Neural cell (in vitro differentiated cells): ENCODE measurements at regions not wholly inside any gene's neighbourhood (a gene's known extent, or its start where the extent isn't known, plus 50 kb on each side); places are given as distances from the start of the nearest gene placed in this dataset.

Experiments
- H2AFZ ChIP-seq: fragments of 200-600, 300-800 bp; sonication (generic), shearing (Covaris generic); 2 replicates; pipeline ENCODE4 v1.6.0; 2014; ENCODE audit warnings: low read depth, mild to moderate bottlenecking, antibody characterized with exemption, low read length, moderate library complexity
- H3F3A ChIP-seq: fragments of 200-600 bp; shearing (Covaris generic); 2 replicates; pipeline ENCODE4 v1.6.1; 2016; ENCODE audit warnings: mild to moderate bottlenecking, moderate library complexity, mixed read lengths, antibody characterized with exemption, low read length; ENCODE audit not compliant: insufficient read depth, poor library complexity, severe bottlenecking
- H3K27ac ChIP-seq: fragments of 200-600, 300-800 bp; sonication (generic), shearing (Covaris generic); 2 replicates; pipeline ENCODE4 v1.5.1; 2014; ENCODE audit warnings: mild to moderate bottlenecking, low read length, moderate library complexity
- H3K27me3 ChIP-seq: fragments of 300-800, 200-600 bp; sonication (generic), shearing (Covaris generic); 2 replicates; pipeline ENCODE4 v1.6.0; 2014; ENCODE audit warnings: mild to moderate bottlenecking, low read depth, low read length, moderate library complexity; ENCODE audit not compliant: insufficient read depth
- H3K36me3 ChIP-seq: fragments of 300-800, 200-600 bp; sonication (generic), shearing (Covaris generic); 2 replicates; pipeline ENCODE4 v1.5.1; 2014; ENCODE audit warnings: mild to moderate bottlenecking, antibody characterized with exemption, low read length, moderate library complexity; ENCODE audit not compliant: insufficient read depth
- H3K4me2 ChIP-seq: fragments of 300-800, 200-600 bp; sonication (generic), shearing (Covaris generic); 2 replicates; pipeline ENCODE4 v1.6.0; 2014; ENCODE audit warnings: mild to moderate bottlenecking, low read length
- H3K4me3 ChIP-seq: fragments of 300-800, 200-600 bp; sonication (generic), shearing (Covaris generic); 2 replicates; pipeline ENCODE4 v1.5.1; 2014; ENCODE audit warnings: mild to moderate bottlenecking, low read length, moderate library complexity
- H3K79me2 ChIP-seq: fragments of 200-600 bp; shearing (Covaris generic); replicated peaks from 2 replicates; pipeline ENCODE4 v1.6.0; 2014; ENCODE audit warnings: mild to moderate bottlenecking, low read length, moderate library complexity; ENCODE audit not compliant: insufficient read depth
- H3K9ac ChIP-seq: fragments of 300-800, 200-600 bp; sonication (generic), shearing (Covaris generic); 2 replicates; pipeline ENCODE4 v1.6.1; 2016; ENCODE audit warnings: mild to moderate bottlenecking, low read length, mixed read lengths
- H3K9me2 ChIP-seq: fragments of 200-600 bp; shearing (Covaris generic); 2 replicates; pipeline ENCODE4 v1.6.1; 2016; ENCODE audit warnings: mild to moderate bottlenecking, low read length, mixed read lengths; ENCODE audit not compliant: insufficient read depth
- H3K9me3 ChIP-seq: fragments of 200-600, 300-800 bp; sonication (generic), shearing (Covaris generic); 2 replicates; pipeline ENCODE4 v1.6.1; 2016; ENCODE audit warnings: mild to moderate bottlenecking, mixed run types, low read length, moderate library complexity, mixed read lengths
- H4K20me1 ChIP-seq: fragments of 200-600 bp; shearing (Covaris generic); 2 replicates; pipeline ENCODE4 v1.6.1; 2016; ENCODE audit warnings: mild to moderate bottlenecking, mixed run types; ENCODE audit not compliant: insufficient read depth
- EP300 ChIP-seq: fragments of 450-650 bp; conservative IDR thresholded peaks from 2 replicates; pipeline ENCODE4 v1.6.1; 2014; ENCODE audit warnings: antibody characterized with exemption, mild to moderate bottlenecking, moderate library complexity; ENCODE audit not compliant: poor library complexity, severe bottlenecking
- EZH2 ChIP-seq: fragments of 200-600, 300-800 bp; shearing (Covaris generic), sonication (generic); IDR thresholded peaks from 2 replicates; pipeline ENCODE4 v1.6.1; 2014; ENCODE audit warnings: antibody characterized with exemption, low read length, borderline replicate concordance, mild to moderate bottlenecking; ENCODE audit not compliant: insufficient read depth, poor library complexity, severe bottlenecking
- MXI1 ChIP-seq: fragments of 450-650 bp; conservative IDR thresholded peaks from 2 replicates; pipeline ENCODE4 v1.6.1; 2014; ENCODE audit warnings: antibody characterized with exemption, mild to moderate bottlenecking; ENCODE audit not compliant: poor library complexity, severe bottlenecking
- POLR2AphosphoS5 ChIP-seq: IDR thresholded peaks from 2 replicates; pipeline ENCODE4 v1.6.1; 2012
- RAD21 ChIP-seq: fragments of 450-650 bp; conservative IDR thresholded peaks from 2 replicates; pipeline ENCODE4 v1.6.1; 2014; ENCODE audit warnings: antibody characterized with exemption, mild to moderate bottlenecking, moderate library complexity
- SMC3 ChIP-seq: fragments of 450-650 bp; conservative IDR thresholded peaks from 2 replicates; pipeline ENCODE4 v1.6.1; 2014; ENCODE audit warnings: antibody characterized with exemption, mild to moderate bottlenecking, moderate library complexity; ENCODE audit not compliant: poor library complexity
- TAF1 ChIP-seq: IDR thresholded peaks from 2 replicates; pipeline ENCODE4 v1.6.1; 2012; ENCODE audit warnings: low read depth
- TF ChIP-seq, protein P1 (sequence below): fragments of 450-650 bp; IDR thresholded peaks from 2 replicates; pipeline ENCODE4 v1.5.1; 2014; ENCODE audit warnings: antibody characterized with exemption, mild to moderate bottlenecking, moderate library complexity; ENCODE audit not compliant: poor library complexity, severe bottlenecking
- TF ChIP-seq, protein P2 (sequence below): IDR thresholded peaks from 2 replicates; pipeline ENCODE4 v1.6.1; 2012; ENCODE audit warnings: borderline replicate concordance

DNA sequence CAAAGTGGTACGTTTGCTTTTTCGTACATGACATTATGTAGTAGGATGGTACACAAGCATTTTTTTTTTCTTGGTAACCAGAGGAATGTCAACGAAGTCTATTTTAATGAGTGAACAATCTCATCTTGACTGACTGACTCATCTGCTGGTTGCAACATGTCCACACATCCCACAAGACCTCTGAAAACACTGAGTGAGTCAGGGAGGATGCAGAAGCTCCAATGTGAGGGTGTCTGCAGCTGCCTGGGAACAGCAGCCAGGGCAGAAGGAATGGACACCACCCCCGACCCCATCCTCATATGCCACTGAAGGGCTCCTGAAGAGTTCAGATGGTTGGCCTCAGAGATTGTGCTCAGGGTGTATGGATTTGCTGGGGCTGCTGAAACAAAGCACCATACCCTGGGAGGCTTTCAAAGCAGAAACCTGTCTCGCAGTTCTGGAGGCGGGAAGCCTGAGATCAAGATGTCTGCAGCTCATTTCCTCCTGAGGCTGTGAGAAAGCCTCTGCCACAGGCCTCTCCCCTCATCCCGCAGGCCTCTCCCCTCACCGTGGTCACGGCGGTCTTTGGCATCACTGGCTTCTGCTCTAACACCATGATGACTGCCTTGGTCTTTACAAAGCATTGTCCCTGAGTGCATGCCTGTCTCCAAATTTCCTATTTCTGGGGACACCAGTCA, 124.6 kb downstream of the LRATD1 start:
- Histone ChIP-seq H3K4me2 (no peak overlapping the region), H3K27me3 (no peaks in the 10 kb centered on the region), H3K4me3 (no peak overlapping the region), H3K79me2 (no peaks in the 10 kb centered on the region), H3K9me2 (no peaks in the 10 kb centered on the region), H3F3A (no peaks in the 10 kb centered on the region), H2AFZ (no peak overlapping the region), H3K9ac (no peak overlapping the region), H3K36me3 (no peaks in the 10 kb centered on the region), H3K9me3 (no peaks in the 10 kb centered on the region), H4K20me1 (no peaks in the 10 kb centered on the region), H3K27ac (no peak overlapping the region)
- no peak for TF ChIP-seq MXI1
- no peak for TF ChIP-seq SMC3
- TF ChIP-seq, protein P1, sequence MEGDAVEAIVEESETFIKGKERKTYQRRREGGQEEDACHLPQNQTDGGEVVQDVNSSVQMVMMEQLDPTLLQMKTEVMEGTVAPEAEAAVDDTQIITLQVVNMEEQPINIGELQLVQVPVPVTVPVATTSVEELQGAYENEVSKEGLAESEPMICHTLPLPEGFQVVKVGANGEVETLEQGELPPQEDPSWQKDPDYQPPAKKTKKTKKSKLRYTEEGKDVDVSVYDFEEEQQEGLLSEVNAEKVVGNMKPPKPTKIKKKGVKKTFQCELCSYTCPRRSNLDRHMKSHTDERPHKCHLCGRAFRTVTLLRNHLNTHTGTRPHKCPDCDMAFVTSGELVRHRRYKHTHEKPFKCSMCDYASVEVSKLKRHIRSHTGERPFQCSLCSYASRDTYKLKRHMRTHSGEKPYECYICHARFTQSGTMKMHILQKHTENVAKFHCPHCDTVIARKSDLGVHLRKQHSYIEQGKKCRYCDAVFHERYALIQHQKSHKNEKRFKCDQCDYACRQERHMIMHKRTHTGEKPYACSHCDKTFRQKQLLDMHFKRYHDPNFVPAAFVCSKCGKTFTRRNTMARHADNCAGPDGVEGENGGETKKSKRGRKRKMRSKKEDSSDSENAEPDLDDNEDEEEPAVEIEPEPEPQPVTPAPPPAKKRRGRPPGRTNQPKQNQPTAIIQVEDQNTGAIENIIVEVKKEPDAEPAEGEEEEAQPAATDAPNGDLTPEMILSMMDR: no peak
- TF ChIP-seq RAD21: no peak
- TF ChIP-seq, protein P2, sequence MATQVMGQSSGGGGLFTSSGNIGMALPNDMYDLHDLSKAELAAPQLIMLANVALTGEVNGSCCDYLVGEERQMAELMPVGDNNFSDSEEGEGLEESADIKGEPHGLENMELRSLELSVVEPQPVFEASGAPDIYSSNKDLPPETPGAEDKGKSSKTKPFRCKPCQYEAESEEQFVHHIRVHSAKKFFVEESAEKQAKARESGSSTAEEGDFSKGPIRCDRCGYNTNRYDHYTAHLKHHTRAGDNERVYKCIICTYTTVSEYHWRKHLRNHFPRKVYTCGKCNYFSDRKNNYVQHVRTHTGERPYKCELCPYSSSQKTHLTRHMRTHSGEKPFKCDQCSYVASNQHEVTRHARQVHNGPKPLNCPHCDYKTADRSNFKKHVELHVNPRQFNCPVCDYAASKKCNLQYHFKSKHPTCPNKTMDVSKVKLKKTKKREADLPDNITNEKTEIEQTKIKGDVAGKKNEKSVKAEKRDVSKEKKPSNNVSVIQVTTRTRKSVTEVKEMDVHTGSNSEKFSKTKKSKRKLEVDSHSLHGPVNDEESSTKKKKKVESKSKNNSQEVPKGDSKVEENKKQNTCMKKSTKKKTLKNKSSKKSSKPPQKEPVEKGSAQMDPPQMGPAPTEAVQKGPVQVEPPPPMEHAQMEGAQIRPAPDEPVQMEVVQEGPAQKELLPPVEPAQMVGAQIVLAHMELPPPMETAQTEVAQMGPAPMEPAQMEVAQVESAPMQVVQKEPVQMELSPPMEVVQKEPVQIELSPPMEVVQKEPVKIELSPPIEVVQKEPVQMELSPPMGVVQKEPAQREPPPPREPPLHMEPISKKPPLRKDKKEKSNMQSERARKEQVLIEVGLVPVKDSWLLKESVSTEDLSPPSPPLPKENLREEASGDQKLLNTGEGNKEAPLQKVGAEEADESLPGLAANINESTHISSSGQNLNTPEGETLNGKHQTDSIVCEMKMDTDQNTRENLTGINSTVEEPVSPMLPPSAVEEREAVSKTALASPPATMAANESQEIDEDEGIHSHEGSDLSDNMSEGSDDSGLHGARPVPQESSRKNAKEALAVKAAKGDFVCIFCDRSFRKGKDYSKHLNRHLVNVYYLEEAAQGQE: no peak
- no peak for TF ChIP-seq EP300
- TF ChIP-seq EZH2: no peak
- TF ChIP-seq POLR2AphosphoS5: no peak
- TF ChIP-seq TAF1: no peak

DNA sequence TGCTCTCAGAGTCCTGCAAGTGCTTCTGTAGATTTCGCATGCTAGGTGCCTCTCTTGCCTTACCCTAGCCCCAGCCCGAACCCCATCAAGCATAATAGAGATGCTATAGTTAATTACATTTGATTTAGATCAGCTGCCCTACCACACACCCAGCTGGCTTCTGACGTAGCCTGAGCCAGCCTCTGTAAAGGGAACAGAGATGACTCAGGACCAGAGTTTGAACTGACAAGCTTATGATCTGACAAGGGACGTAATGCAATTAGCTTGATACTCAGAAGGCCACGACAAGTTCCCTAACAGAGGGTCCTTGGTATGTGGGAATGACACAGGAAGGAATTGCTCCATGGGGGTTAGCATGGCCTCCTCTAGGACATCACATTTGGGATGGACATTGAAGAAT, 126.6 kb downstream of the LRATD1 start:
- Histone ChIP-seq H2AFZ (no peak overlapping the region), H3K4me3 (no peak overlapping the region), H3K9me2 (no peaks in the 10 kb centered on the region), H3K27me3 (no peaks in the 10 kb centered on the region), H3K36me3 (no peaks in the 10 kb centered on the region), H4K20me1 (no peaks in the 10 kb centered on the region), H3K4me2 (no peak overlapping the region), H3K9me3 (no peaks in the 10 kb centered on the region), H3K79me2 (no peaks in the 10 kb centered on the region), H3K27ac (no peak overlapping the region), H3F3A (no peaks in the 10 kb centered on the region), H3K9ac (no peak overlapping the region)
- no peak for TF ChIP-seq MXI1
- TF ChIP-seq, protein P2: no peak
